IMR-90 (cell line): ENCODE measurements at regions not wholly inside any gene's neighbourhood (a gene's known extent, or its start where the extent isn't known, plus 50 kb on each side); places are given as distances from the start of the nearest gene placed in this dataset.

Experiments
- ATAC-seq: fragments of 200-7000 bp; cut with Tn5 transposase; 2 replicates; pipeline ENCODE4 v1.9.1; 2020; ENCODE audit warnings: low read depth, mild to moderate bottlenecking, moderate library complexity
- BruUV-seq: library from RNA; stranded (reverse); fragments of 400-500 nt; replicated peaks from 2 replicates; lab custom pipeline; 2021; lab: Mats Ljungman, UMichigan
- CTCF ChIA-PET: fragments of 300-600 bp; formaldehyde crosslinking; extraction: SDS; loops from one replicate; lab custom pipeline; 2021; ENCODE audit warnings: antibody characterized with exemption; lab: Yijun Ruan, JAX
- POLR2A ChIA-PET: fragments of 300-600 bp; sonication (Branson Sonifier 250); formaldehyde crosslinking; loops from one replicate; lab custom pipeline; 2022; ENCODE audit warnings: antibody characterized with exemption; ENCODE audit not compliant: unreplicated experiment; lab: Charles Lee
- DNase-seq: peaks from one replicate; pipeline ENCODE4 v3.0.0; 2013
- H2AFZ ChIP-seq: replicated peaks from 2 replicates; pipeline ENCODE3; 2013; ENCODE audit warnings: low read length, mild to moderate bottlenecking; ENCODE audit not compliant: poor library complexity
- H2AK5ac ChIP-seq: 2 replicates; pipeline ENCODE4 v1.6.1; 2013; ENCODE audit warnings: low read depth, low read length, inconsistent platforms
- H2AK9ac ChIP-seq: replicated peaks from 2 replicates; pipeline ENCODE3; 2013; ENCODE audit warnings: mild to moderate bottlenecking, low read depth, low read length, moderate library complexity; ENCODE audit not compliant: poor library complexity
- H2BK120ac ChIP-seq: 2 replicates; pipeline ENCODE4 v1.6.1; 2013; ENCODE audit warnings: low read depth, low read length, inconsistent platforms
- H2BK15ac ChIP-seq: 3 replicates; pipeline ENCODE4 v1.6.1; 2013; ENCODE audit warnings: low read depth, low read length, inconsistent platforms
- H2BK20ac ChIP-seq: 2 replicates; pipeline ENCODE4 v1.6.1; 2013; ENCODE audit warnings: low read depth, mild to moderate bottlenecking, inconsistent platforms, low read length, moderate library complexity
- H2BK5ac ChIP-seq: 2 replicates; pipeline ENCODE4 v1.6.1; 2013; ENCODE audit warnings: mild to moderate bottlenecking, low read depth, low read length, inconsistent platforms; ENCODE audit not compliant: poor library complexity, severe bottlenecking
- H3K14ac ChIP-seq: replicated peaks from 2 replicates; pipeline ENCODE4 v1.6.1; 2013; ENCODE audit warnings: low read depth, low read length, inconsistent platforms
- H3K18ac ChIP-seq: 2 replicates; pipeline ENCODE4 v1.6.1; 2013; ENCODE audit warnings: low read depth, low read length, control low read depth
- H3K23ac ChIP-seq: 2 replicates; pipeline ENCODE4 v1.6.1; 2013; ENCODE audit warnings: low read depth, low read length, inconsistent platforms
- H3K27ac ChIP-seq: 2 replicates; pipeline ENCODE4 v1.5.1; 2013; ENCODE audit warnings: mild to moderate bottlenecking, control low read depth, low read length; ENCODE audit not compliant: insufficient read depth
- H3K27me3 ChIP-seq: 2 replicates; pipeline ENCODE4 v1.6.1; 2013; ENCODE audit warnings: low read length; ENCODE audit not compliant: control insufficient read depth, insufficient read depth
- H3K36me3 ChIP-seq: 2 replicates; pipeline ENCODE4 v1.6.1; 2013; ENCODE audit warnings: low read length, mixed read lengths; ENCODE audit not compliant: control insufficient read depth, insufficient read depth
- H3K4ac ChIP-seq: 2 replicates; pipeline ENCODE4 v1.6.1; 2013; ENCODE audit warnings: low read depth, low read length, inconsistent platforms
- H3K4me1 ChIP-seq: 2 replicates; pipeline ENCODE4 v1.6.1; 2013; ENCODE audit warnings: low read length, mixed read lengths; ENCODE audit not compliant: control insufficient read depth, insufficient read depth
- H3K4me2 ChIP-seq: 2 replicates; pipeline ENCODE4 v1.6.1; 2013; ENCODE audit warnings: low read depth, mild to moderate bottlenecking, control low read depth, low read length, moderate library complexity
- H3K4me3 ChIP-seq: 2 replicates; pipeline ENCODE4 v1.5.1; 2013; ENCODE audit warnings: low read depth, mild to moderate bottlenecking, control low read depth, low read length, moderate library complexity; ENCODE audit not compliant: insufficient read depth
- H3K56ac ChIP-seq: 2 replicates; pipeline ENCODE4 v1.6.1; 2013; ENCODE audit warnings: low read length, inconsistent platforms; ENCODE audit not compliant: insufficient read depth; ENCODE audit errors: extremely low read depth
- H3K79me1 ChIP-seq, 2 experiments: 2 replicates each; pipeline ENCODE4 v1.6.1; 2013; ENCODE audit warnings: low read length in 2 of 2, inconsistent platforms in 1 of 2, low read depth in 1 of 2
- H3K9ac ChIP-seq: 2 replicates; pipeline ENCODE4 v1.6.1; 2013; ENCODE audit warnings: low read depth, low read length, control low read depth
- H3K9me1 ChIP-seq: 2 replicates; pipeline ENCODE4 v1.6.1; 2013; ENCODE audit warnings: low read length, inconsistent platforms; ENCODE audit not compliant: insufficient read depth
- H3K9me3 ChIP-seq: 2 replicates; pipeline ENCODE4 v1.6.1; 2013; ENCODE audit warnings: low read length; ENCODE audit not compliant: control insufficient read depth, insufficient read depth
- H4K20me1 ChIP-seq: 2 replicates; pipeline ENCODE4 v1.6.1; 2013; ENCODE audit warnings: low read length, inconsistent platforms; ENCODE audit not compliant: insufficient read depth
- H4K5ac ChIP-seq: 2 replicates; pipeline ENCODE4 v1.6.1; 2013; ENCODE audit warnings: mild to moderate bottlenecking, low read depth, low read length, control low read depth
- H4K8ac ChIP-seq, 2 experiments: 2 replicates each; pipeline ENCODE4 v1.6.1; 2013; ENCODE audit warnings: low read depth in 2 of 2, low read length in 2 of 2, control low read depth in 1 of 2, inconsistent platforms in 1 of 2
- H4K91ac ChIP-seq: 2 replicates; pipeline ENCODE4 v1.6.1; 2013; ENCODE audit warnings: low read depth, low read length, inconsistent platforms; ENCODE audit not compliant: insufficient read depth
- CHD1 ChIP-seq: IDR thresholded peaks from 2 replicates; pipeline ENCODE4 v1.6.1; 2012; ENCODE audit warnings: low read depth, low read length, improper control_type of control experiment
- MXI1 ChIP-seq: IDR thresholded peaks from 2 replicates; pipeline ENCODE4 v1.6.1; 2012; ENCODE audit warnings: low read depth, mild to moderate bottlenecking, low read length, moderate library complexity, borderline replicate concordance
- RFX5 ChIP-seq: IDR thresholded peaks from 2 replicates; pipeline ENCODE4 v1.8.0; 2012; ENCODE audit warnings: low read depth, mild to moderate bottlenecking, low read length, moderate library complexity
- WGBS, 2 experiments: methylation state at CpG; one replicate each; pipeline versions ENCODE4 v1.1.5 to v1.1.7; 2013; ENCODE audit warnings: missing lambda C conversion rate in 2 of 2; ENCODE audit not compliant: insufficient read length in 1 of 2; ENCODE audit errors: extremely low coverage in 2 of 2; 5-methylcytosine and 5-hydroxymethylcytosine counted together
- dilution Hi-C: fragments of 300-500 bp; cut with HindIII; formaldehyde crosslinking; loops from one replicate; pipeline ENCODE4 v1.14.3; 2018; ENCODE audit warnings: low sequenced_read_pairs; ENCODE audit not compliant: unreplicated experiment
- in situ Hi-C: fragments of 300-500 bp; cut with MboI; formaldehyde crosslinking; loops from 3 replicates; pipeline ENCODE4 v1.14.3; 2019; ENCODE audit warnings: low sequenced_read_pairs, inconsistent platforms, mixed read lengths
- intact Hi-C: fragments of 100-400 bp; cut with micrococcal nuclease; formaldehyde crosslinking; loops from 2 replicates; pipeline ENCODE4 v1.10.0; 2022

GRCh38 chr4:167578906-167579305, 344.6 kb upstream of the SPOCK3 start:
- no peak overlapping the region for H4K91ac ChIP-seq
- no peak overlapping the region for H3K9ac ChIP-seq
- H3K36me3 ChIP-seq: no peaks in the 10 kb centered on the region
- H2BK20ac ChIP-seq: no peak overlapping the region
- no CpG with 5 or more reads among the region's 2 CpGs for WGBS, 2 experiments
- intact Hi-C loops: no loop called here
- ChIA-PET POLR2A (no interaction called here), CTCF (no interaction called here)
- H3K27ac ChIP-seq: no peak overlapping the region
- no peak overlapping the region for H2BK120ac ChIP-seq
- DNase-seq (no peak), ATAC-seq (no peak)
- no peaks in the 10 kb centered on the region for H3K4me1 ChIP-seq
- H2BK15ac ChIP-seq: no peak overlapping the region
- H2BK5ac ChIP-seq: no peak overlapping the region
- TF ChIP-seq MXI1 (no peak), RFX5 (no peak), CHD1 (no peak)
- no peak overlapping the region for H2AK9ac ChIP-seq
- H3K56ac ChIP-seq: no peak overlapping the region
- H3K4me3 ChIP-seq: no peak overlapping the region
- no peak overlapping the region for H3K18ac ChIP-seq
- H3K14ac ChIP-seq: no peak overlapping the region
- in situ Hi-C loops: no loop called here
- H3K23ac ChIP-seq: no peak overlapping the region
- H2AFZ ChIP-seq: no peak overlapping the region
- no peak overlapping the region for H3K4me2 ChIP-seq
- H2AK5ac ChIP-seq: no peak overlapping the region
- H4K5ac ChIP-seq: no peak overlapping the region
- no peak overlapping the region for H3K4ac ChIP-seq
- H3K27me3 ChIP-seq: no peaks in the 10 kb centered on the region
- dilution Hi-C loops: no loop called here
- no peaks in the 10 kb centered on the region for H3K79me1 ChIP-seq
- H4K20me1 ChIP-seq: no peaks in the 10 kb centered on the region
- no peaks in the 10 kb centered on the region for H3K9me1 ChIP-seq
- no TSS peak for BruUV-seq
- H3K9me3 ChIP-seq: peaks cover 9% of the 10 kb centered on the region; the same call in 1 of the 2 replicates
- no peak overlapping the region for H4K8ac ChIP-seq
